IMR-90 (cell line): ENCODE measurements at regions not wholly inside any gene's neighbourhood (a gene's known extent, or its start where the extent isn't known, plus 50 kb on each side); places are given as distances from the start of the nearest gene placed in this dataset.

ENCODE experiments used
- CTCF ChIP-seq: conservative IDR thresholded peaks from 2 replicates; pipeline ENCODE4 v1.5.1; 2012; ENCODE audit warnings: mild to moderate bottlenecking, low read depth, low read length, improper control_type of control experiment
- ELK1 ChIP-seq: fragments of 150-350 bp; IDR thresholded peaks from 2 replicates; pipeline ENCODE4 v1.6.1; 2016; ENCODE audit warnings: low read depth, mild to moderate bottlenecking, low read length, moderate library complexity, borderline replicate concordance
- FOS ChIP-seq: fragments of 150-350 bp; IDR thresholded peaks from 2 replicates; pipeline ENCODE4 v1.6.1; 2016; ENCODE audit warnings: low read depth, low read length
- MAFK ChIP-seq: IDR thresholded peaks from 2 replicates; pipeline ENCODE4 v1.6.1; 2012; ENCODE audit warnings: low read depth, low read length, improper control_type of control experiment
- MXI1 ChIP-seq: IDR thresholded peaks from 2 replicates; pipeline ENCODE4 v1.6.1; 2012; ENCODE audit warnings: low read depth, mild to moderate bottlenecking, low read length, moderate library complexity, borderline replicate concordance
- POLR2A ChIP-seq: IDR thresholded peaks from 2 replicates; pipeline ENCODE4 v1.6.1; 2012; ENCODE audit warnings: mild to moderate bottlenecking, low read depth, low read length
- SMC3 ChIP-seq: fragments of 150-350 bp; IDR thresholded peaks from 2 replicates; pipeline ENCODE4 v1.6.1; 2016; ENCODE audit warnings: low read depth, mild to moderate bottlenecking, antibody characterized with exemption, low read length, moderate library complexity
- TF ChIP-seq, protein P1 (sequence below): fragments of 150-350 bp; IDR thresholded peaks from 2 replicates; pipeline ENCODE4 v1.6.1; 2017; ENCODE audit warnings: mild to moderate bottlenecking, antibody characterized with exemption, low read length, low read depth

GRCh38 chr2:123839326-123839725 lies 185.8 kb upstream of the CNTNAP5 start:
- TF ChIP-seq CTCF (no peak), FOS (no peak), POLR2A (no peak), MAFK (no peak), MXI1 (no peak), ELK1 (no peak), SMC3 (no peak)
- TF ChIP-seq, protein P1, sequence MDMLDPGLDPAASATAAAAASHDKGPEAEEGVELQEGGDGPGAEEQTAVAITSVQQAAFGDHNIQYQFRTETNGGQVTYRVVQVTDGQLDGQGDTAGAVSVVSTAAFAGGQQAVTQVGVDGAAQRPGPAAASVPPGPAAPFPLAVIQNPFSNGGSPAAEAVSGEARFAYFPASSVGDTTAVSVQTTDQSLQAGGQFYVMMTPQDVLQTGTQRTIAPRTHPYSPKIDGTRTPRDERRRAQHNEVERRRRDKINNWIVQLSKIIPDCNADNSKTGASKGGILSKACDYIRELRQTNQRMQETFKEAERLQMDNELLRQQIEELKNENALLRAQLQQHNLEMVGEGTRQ = no peak
